Activated T-cell treated with anti-CD3 and anti-CD28 coated beads for 24 hours (primary cell): ENCODE measurements at regions not wholly inside any gene's neighbourhood (a gene's known extent, or its start where the extent isn't known, plus 50 kb on each side); places are given as distances from the start of the nearest gene placed in this dataset.
"Not testable (repeated sequence)": the region's sequence is repeated elsewhere in the genome, so short reads cannot be mapped to it uniquely, and the experiment has no call there.

Experiments
- DNase-seq: peaks from one replicate; pipeline ENCODE4 v3.0.0-alpha.2; 2020; ENCODE audit warnings: low read depth

DNA sequence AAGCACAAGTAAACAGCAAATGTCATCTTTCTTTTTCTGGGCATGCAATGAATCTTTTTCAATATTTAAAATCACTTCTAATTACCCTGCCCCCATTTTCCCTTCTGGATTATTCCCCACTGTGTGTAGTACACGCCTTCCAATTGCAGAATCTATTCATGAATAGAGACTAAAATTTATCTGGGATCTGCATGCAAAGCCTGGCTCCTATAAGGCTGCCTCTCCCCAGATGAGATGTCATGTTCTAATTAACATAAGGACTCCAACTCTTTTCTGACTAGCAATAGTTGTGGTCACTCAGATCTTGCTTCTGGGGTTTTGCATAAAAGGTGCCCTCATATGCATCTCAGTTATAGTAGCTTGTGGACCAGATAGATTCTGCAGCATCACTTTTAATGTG lies 473.5 kb downstream of the BTG1 start:
- DNase-seq = no peak

DNA sequence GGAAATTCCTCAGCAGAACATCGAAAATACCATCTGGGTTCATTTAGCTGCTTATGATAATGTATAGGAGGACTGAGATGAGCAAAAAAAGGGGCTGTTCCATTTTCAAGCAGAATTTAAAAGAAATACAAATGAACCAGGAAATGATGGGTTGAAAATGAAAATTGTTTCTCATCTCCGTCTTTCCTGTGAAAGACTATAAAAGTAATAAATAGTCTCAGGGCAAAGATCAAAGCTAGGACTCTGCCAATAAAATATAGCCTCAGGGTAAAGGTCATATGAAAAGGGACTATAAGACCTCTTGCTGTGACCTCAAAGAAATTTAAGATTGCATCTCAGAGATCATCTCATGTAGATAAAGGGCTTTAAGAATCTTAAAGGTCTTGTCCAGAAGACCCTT lies 478.0 kb downstream of the BTG1 start:
- no peak for DNase-seq

GRCh38 chr12:91663744-91664143 lies 481.1 kb upstream of the DCN start:
- no peak for DNase-seq

DNA sequence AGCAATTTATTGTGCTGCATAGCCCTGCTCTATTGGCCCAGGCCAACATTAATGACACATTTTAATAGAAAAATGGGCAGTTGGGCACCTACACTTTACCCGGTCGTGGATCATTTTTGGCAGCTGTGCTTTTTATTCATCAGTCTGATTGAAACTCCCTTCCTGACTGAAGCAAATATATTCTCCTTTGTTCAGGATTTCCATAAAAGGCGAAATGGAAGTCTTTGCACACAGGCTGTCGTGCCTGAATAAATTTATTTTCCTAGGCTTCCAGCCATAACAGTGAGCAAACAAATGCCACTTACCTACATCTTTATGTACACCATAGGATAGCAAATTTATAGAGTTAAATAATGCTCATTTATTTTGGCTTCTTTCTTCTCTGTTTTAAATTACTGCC lies 480.7 kb upstream of the DCN start:
- DNase-seq = no peak

GRCh38 chr12:91662021-91662420 lies 479.4 kb upstream of the DCN start:
- no peak for DNase-seq

DNA sequence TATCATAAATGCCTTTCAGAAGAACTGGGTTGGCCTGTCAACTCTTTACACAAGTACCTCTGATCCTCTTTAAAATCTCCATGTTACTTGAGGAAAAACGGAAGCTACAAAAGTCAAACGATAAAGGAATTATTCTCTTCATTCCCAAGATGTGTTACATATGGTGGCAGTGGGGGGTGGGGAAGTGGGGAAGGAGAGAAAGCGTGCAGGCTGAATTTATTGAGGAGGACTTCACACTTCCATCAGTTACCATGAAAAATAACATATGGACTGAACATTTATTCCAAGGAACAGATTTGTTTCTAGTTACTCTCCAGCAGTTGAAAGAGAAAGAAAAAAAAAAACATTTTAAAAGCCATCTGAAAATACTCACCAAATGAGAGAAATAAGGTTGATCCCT lies 474.4 kb upstream of the DCN start:
- no peak for DNase-seq

DNA sequence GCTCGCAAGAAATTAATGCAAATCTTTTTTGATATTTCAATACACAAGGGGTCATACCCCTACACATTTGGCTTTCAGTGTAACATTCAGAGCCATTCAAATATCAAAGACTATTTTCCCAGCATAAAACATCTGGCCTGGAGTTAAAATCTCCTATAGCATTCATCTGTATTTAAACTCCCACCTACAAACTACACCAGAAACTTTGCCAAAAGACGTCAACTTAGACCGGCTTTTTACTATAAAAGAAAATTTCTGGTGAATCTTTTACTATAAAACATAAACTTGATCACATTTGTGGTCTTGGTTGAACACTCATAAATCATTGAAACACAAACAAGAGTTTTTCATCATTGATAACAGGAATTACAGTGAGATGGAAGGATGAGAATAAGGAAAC lies 473.3 kb upstream of the DCN start:
- DNase-seq = no peak

DNA sequence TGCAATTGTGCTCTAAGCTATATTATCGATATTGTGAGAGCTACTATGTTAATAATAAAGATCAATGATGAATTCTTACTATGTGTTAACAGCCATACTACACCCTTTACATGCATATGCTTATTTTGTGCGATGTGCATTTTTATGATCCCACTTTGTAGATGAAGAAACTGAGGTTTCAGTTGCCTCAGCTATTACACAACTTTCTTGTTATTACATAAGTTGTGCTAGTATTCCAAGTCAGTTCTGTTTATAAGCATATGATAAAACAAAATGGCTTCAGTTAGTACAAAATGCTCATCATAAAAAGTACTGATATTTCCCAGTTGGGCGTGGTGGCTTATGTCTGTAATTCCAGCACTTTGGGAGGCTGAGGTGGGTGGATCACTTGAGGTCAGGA lies 471.5 kb upstream of the DCN start:
- DNase-seq = no peak

- DNase-seq = no peak
These were observed 469.1 kb upstream of the DCN start for GRCh38 chr12:91651728-91652127.

DNA sequence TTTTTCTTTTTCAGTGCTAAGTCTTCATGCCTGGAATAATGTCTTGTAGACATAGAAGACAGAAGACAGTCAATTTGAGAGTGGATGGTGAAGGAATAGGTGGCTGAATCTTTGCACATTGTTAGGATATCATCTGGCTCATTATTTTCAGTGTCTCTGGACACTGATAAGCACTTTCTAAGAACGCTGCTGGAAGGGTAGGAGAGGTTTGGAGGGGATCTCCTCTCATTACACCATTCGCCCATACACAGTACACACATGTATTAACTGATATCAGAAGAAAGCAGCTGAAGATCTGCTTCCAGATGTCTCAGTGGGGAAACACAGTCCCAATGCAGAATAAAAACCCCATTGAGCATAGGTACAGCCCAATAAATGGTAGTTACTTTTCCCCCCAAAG lies 461.1 kb upstream of the DCN start:
- no peak for DNase-seq

- no peak for DNase-seq
These were observed 457.4 kb upstream of the DCN start for GRCh38 chr12:91640021-91640420.

DNA sequence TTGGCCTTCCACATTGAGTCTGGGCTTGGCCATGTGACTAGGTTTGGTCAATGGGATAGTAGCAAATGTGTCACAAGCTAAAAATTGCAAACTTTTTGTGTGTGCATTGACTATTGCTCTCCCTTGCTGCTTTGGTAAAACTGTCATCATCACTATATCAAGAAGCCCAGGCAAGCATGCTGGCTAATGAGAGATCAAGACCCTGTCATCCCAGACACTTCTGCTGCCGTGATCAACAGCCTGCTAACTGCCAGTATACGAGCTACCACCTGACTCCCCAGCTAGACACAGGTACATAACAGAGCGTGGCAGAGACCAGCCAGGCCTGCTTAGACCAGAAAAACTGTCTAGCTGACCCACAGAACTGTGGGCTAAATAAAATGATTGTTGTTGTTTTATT lies 456.7 kb upstream of the DCN start:
- DNase-seq = no peak

DNA sequence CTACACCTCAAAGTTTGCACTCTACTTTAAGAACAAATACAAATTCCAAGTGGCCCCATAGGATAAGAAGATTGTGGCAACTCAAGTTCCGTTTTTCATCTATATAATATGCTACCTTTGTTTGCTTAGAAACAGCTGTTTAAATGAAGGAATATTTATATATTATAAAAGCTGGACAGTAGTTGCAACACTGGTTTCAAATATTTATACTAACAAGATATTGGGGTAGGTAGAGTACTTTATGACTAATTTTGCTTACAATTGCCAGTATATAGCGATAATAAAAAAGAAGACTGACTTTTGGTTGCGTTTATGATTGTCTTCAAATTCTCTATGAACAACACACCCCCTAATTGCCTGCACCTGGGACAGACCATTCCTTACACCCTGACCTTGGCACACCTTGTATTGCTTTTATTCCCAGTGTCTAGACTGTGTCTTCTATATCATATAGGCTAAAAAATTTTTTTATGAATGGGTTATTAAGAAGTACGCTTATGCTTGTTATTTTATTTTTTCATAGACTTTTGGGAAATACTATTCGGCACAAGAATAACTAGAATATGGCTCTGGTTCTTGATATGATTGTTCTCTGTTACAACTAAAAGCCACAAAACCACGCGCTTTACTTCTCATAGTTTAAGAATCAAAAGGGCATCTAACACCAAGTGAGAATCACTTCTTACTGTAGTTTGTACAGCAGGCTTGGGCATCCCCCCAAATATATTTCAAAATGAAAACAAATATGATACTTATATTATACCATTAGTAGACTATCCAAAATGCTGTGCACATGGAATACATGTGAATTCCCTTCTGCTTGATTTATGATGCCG lies 455.4 kb upstream of the DCN start:
- DNase-seq = no peak

DNA sequence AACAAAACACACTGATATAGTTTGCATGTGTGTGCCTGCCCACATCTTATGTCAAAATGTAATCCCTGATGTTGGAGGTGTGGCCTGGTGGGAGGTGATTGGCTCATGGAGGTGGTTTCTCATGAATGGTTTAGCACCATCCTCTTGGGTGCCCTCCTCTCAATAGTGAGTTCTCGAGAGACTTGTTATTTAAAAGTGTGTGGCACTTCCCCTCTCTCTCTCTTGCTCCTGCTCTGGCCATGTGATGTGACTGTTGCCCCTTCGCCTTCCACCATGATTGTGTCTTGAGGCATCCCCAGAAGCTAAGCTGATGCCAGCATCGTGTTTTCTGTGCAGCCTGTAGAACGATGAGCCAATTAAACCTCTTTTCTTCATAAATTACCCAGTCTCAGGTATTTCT lies 454.1 kb upstream of the DCN start:
- no peak for DNase-seq

- not testable (repeated sequence) for DNase-seq
These were observed 451.7 kb upstream of the DCN start for GRCh38 chr12:91634386-91634713.

DNA sequence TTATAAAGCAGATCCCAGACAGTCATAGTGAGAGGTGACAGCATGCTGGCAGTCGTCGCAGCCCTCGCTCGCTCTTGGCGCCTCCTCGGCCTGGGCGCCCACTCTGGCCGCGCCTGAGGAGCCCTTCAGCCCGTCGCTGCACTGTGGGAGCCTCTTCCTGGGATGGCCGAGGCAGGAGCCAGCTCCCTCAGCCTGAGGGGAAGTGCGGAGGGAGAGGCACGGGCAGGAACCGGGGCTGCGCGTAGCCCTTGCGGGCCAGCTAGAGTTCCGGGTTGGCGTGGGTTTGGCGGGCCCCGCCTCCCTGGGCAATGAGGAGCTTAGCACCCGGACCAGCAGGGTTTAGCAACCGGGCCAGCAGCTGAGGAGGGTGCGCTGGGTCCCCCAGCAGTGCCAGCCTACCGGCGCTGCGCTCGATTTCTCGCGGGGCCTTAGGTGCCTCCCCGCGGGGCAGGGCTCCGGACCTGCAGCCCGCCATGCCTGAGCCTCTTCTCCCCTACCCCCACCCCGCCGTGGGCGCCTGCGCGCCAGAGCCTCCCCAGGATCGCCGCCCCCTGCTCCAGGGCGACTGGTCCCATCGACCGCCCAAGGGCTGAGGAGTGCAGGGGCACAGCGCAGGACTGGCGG lies 451.2 kb upstream of the DCN start:
- DNase-seq = no peak

DNA sequence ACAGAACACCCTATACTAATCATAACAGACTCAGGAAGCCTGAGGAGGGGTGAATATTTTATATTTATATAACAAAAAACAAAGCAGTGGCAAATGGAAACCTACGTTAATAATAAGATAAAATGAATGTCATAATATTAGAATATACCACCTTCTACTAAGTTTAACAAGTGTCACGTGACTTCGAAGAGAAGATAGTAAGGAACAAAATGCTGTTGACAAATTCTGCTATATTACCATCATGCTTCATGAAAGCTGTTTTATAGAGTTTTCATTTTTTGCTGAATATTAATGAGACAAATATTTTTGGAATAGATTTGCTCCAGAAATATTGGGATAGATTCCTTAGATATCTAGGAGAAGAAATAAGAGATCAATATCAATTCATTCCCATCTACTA lies 450.6 kb upstream of the DCN start:
- DNase-seq = no peak

DNA sequence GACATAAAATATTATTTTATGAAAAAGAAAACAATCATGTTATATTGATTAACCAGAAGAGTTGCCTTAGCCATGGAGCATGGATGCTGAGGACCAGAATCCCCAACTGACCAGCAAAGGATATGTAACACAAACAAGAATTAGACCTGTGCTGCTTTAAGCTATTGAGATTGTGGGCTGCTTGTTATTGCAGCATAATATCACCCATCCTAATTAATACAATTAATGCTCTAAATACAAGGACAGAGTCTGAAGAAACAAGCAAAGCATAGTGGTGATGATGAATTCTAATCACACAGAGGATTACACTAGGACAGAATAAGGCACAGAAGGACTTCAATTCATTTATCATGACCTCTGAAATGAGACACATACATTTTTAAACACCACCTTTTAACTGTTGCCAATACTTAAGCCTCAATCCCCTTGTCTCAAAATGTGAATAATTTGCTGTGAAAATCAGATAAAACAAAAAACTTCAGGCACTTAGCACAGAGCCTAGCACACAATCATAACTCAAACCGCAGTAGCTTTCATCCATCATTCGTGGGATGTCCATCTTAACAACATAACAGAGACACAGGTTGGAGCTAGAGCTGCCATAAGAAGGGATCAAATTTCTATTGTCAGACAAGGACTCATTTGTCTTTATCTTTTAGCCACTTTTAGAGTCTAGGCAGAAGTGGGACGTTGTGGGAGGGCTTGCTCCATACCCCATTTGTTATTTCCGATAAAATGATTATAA lies 449.6 kb upstream of the DCN start:
- DNase-seq = no peak

GRCh38 chr12:91630596-91631293 lies 448.1 kb upstream of the DCN start:
- no peak for DNase-seq

DNA sequence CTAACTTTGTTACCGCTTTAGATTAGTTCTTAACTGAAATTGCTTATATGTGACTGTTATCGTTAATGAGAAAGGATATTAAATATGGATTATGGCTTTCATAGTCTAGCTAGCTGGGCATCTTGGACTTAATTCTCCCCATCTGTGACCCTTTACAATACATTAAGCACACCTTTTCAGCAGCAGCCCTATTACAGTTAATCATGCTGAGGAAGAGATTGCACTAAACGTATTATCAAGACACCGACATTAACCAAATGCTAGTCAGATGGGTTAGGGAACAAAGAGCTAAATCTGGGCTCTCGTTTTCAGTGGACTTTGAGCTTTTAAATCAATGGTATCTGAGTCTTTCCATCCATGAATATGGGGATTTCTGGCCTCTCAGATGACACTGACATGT lies 447.5 kb upstream of the DCN start:
- no peak for DNase-seq

- no peak for DNase-seq
These were observed 446.8 kb upstream of the DCN start for GRCh38 chr12:91629440-91629839.

DNA sequence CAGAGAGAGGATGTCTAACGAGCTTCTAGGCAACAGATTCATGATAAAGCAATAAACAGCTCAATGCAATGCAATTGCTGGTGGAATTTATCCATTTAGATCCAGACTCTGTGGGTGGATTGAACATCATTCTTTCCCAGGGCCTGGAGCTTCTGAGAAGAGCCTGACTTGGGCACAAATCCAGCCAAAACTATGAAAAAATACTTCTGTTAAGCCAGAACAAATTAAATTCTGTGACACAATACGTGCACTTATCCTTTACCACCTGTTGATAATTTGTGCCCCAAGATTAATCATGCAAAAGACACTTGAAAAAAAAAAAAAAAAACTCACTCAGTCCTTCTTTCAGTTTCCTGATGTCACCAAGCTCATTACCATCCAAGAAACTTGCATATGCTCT lies 446.0 kb upstream of the DCN start:
- no peak for DNase-seq

DNA sequence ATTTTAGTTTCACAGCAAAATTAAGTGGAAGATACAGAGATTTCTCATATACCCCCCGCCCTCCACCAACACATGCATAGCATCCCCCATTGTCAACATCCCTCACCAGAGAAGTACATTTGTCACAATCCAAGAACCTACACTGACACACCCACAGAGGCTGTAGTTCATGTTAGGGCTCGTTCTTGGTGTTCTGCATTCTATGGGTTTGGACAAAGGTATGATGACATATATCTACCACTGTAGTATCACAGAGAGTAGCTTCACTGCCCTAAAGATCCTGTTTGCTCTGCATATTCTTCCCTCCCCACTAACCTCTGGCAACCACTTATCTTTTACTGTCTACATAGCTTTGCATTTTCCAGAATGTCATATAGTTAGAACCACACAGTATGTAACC lies 444.6 kb upstream of the DCN start:
- DNase-seq = no peak
